Loucy (cell line): ENCODE measurements at regions not wholly inside any gene's neighbourhood (a gene's known extent, or its start where the extent isn't known, plus 50 kb on each side); places are given as distances from the start of the nearest gene placed in this dataset.

Experiments
- EZH2phosphoT487 ChIP-seq: fragments of 200-600 bp; IDR thresholded peaks from 2 replicates; pipeline ENCODE4 v1.6.1; 2018; ENCODE audit warnings: antibody characterized with exemption, mild to moderate bottlenecking, moderate library complexity, borderline replicate concordance
- TF ChIP-seq, protein P1 (sequence below): fragments of 200-600 bp; sonication (generic); conservative IDR thresholded peaks from 2 replicates; pipeline ENCODE4 v1.5.1; 2014; ENCODE audit warnings: mild to moderate bottlenecking, antibody characterized with exemption, low read length

DNA sequence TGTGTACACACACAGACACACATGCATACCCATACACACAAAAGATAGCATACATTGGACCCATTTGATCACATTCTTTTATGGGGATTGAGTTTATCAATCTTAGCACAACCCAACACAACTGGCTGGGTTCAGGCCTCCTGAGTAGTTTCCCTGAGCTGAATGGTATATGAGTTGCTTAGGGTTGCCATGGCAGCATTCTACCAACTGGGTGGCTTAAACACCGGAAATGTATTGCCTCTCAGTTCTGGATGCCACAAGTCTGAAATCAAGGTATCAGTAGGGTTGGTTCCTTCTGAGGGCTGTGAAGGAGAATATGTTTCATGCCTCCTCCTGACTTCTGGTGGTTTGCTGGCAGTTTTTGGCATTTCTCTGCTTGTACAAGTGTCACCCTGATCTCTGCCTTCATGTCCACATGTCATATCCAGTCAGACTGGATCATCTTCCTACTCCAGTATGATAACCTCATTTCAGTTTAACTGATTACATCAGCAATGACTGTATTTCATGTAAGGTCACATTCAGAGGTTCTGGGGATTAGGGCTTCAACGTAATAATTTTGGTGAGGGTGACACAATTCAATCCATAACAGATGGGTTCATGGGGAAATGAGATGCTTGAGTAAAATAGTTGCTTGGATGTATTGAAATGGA lies 212.7 kb downstream of the KCNE4 start:
- no peak for TF ChIP-seq EZH2phosphoT487
- TF ChIP-seq, protein P1, sequence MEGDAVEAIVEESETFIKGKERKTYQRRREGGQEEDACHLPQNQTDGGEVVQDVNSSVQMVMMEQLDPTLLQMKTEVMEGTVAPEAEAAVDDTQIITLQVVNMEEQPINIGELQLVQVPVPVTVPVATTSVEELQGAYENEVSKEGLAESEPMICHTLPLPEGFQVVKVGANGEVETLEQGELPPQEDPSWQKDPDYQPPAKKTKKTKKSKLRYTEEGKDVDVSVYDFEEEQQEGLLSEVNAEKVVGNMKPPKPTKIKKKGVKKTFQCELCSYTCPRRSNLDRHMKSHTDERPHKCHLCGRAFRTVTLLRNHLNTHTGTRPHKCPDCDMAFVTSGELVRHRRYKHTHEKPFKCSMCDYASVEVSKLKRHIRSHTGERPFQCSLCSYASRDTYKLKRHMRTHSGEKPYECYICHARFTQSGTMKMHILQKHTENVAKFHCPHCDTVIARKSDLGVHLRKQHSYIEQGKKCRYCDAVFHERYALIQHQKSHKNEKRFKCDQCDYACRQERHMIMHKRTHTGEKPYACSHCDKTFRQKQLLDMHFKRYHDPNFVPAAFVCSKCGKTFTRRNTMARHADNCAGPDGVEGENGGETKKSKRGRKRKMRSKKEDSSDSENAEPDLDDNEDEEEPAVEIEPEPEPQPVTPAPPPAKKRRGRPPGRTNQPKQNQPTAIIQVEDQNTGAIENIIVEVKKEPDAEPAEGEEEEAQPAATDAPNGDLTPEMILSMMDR = no peak
